K562 (cell line): ENCODE measurements at regions not wholly inside any gene's neighbourhood (a gene's known extent, or its start where the extent isn't known, plus 50 kb on each side); places are given as distances from the start of the nearest gene placed in this dataset.

Source experiments
- ATAC-seq: fragments of 200-7000 bp; cut with Tn5 transposase; 3 replicates; pipeline ENCODE4 v1.9.1; 2020; ENCODE audit warnings: moderate library complexity
- BruUV-seq: library from RNA; stranded (reverse); fragments of 400-500 nt; replicated peaks from 2 replicates; lab custom pipeline; 2021; lab: Mats Ljungman, UMichigan
- CTCF ChIA-PET: fragments of 300-600 bp; formaldehyde crosslinking; extraction: SDS; loops from one replicate; lab custom pipeline; 2021; ENCODE audit warnings: low intra/inter-chr PET ratio; lab: Yijun Ruan, JAX
- POLR2A ChIA-PET: fragments of 300-600, 350-650 bp; sonication (Branson Sonifier 250); formaldehyde crosslinking; extraction: SDS; loops from one replicate; lab custom pipeline; 2021; ENCODE audit warnings: antibody characterized with exemption, inconsistent platforms; lab: Yijun Ruan, JAX
- DNase-seq, 4 experiments: peaks; one replicate each; pipeline versions ENCODE4 v3.0.0 to v3.0.0-alpha.2; 2011 to 2018; ENCODE audit warnings: low spot score in 3 of 4, mixed read lengths in 3 of 4; ENCODE audit errors: extremely low read depth in 1 of 4
- FAIRE-seq: peaks from 2 replicates; lab custom pipeline; 2011; peaks lifted over from hg19 to GRCh38; lab: Jason Lieb, UNC
- H2AFZ ChIP-seq: 2 replicates; pipeline ENCODE4 v1.6.0; 2011; ENCODE audit warnings: low read depth, low read length, control low read depth, inconsistent platforms
- H3K27ac ChIP-seq: fragments of 200-600 bp; 3 replicates; pipeline ENCODE4 v1.8.0; 2011; ENCODE audit warnings: low read depth, mild to moderate bottlenecking, control low read depth, inconsistent platforms, low read length, moderate library complexity, mixed read lengths; ENCODE audit errors: extremely low read depth
- H3K27me3 ChIP-seq, 2 experiments: fragments of 300-600 bp in 1 of 2; 2 replicates in 1 of 2; 3 replicates in 1 of 2; pipeline versions ENCODE4 v1.6.0 to v1.8.0; 2011; ENCODE audit warnings: inconsistent platforms in 2 of 2, low read length in 2 of 2, mild to moderate bottlenecking in 1 of 2, mixed read lengths in 1 of 2, moderate library complexity in 1 of 2; ENCODE audit not compliant: control insufficient read depth in 2 of 2, insufficient read depth in 2 of 2
- H3K36me3 ChIP-seq: fragments of 300-600 bp; 3 replicates; pipeline ENCODE4 v1.8.0; 2011; ENCODE audit warnings: mild to moderate bottlenecking, low read length, inconsistent platforms; ENCODE audit not compliant: control insufficient read depth, insufficient read depth
- H3K4me1 ChIP-seq, 2 experiments: fragments of 200-600 bp in 1 of 2; replicated peaks in 1 of 2; 2 replicates in 1 of 2; 3 replicates in 1 of 2; pipeline versions ENCODE4 v1.5.1 to v1.8.0; 2011; ENCODE audit warnings: inconsistent platforms in 2 of 2, low read length in 2 of 2, mild to moderate bottlenecking in 1 of 2, mixed read lengths in 1 of 2, moderate library complexity in 1 of 2; ENCODE audit not compliant: control insufficient read depth in 2 of 2, insufficient read depth in 2 of 2
- H3K4me2 ChIP-seq: 2 replicates; pipeline ENCODE4 v1.6.1; 2011; ENCODE audit warnings: low read length, control low read depth, inconsistent platforms, mixed read lengths; ENCODE audit not compliant: insufficient read depth
- H3K4me3 ChIP-seq: fragments of 200-600 bp; sonication (generic), shearing (Covaris generic); 2 replicates; pipeline ENCODE4 v1.5.1; 2016; ENCODE audit warnings: control low read depth, inconsistent platforms
- H3K79me2 ChIP-seq: fragments of 200-600 bp; 3 replicates; pipeline ENCODE4 v1.8.0; 2011; ENCODE audit warnings: low read length, inconsistent platforms; ENCODE audit not compliant: control insufficient read depth, insufficient read depth
- H3K9ac ChIP-seq, 2 experiments: 2 replicates each; pipeline versions ENCODE4 v1.6.0 to v1.6.1; 2011; ENCODE audit warnings: low read depth in 2 of 2, low read length in 2 of 2, control low read depth in 1 of 2, inconsistent platforms in 1 of 2, mild to moderate bottlenecking in 1 of 2, mixed read lengths in 1 of 2; ENCODE audit not compliant: insufficient read depth in 1 of 2
- H3K9me1 ChIP-seq: one replicate; pipeline ENCODE4 v1.6.0; 2011; ENCODE audit warnings: inconsistent platforms, mild to moderate bottlenecking, low read length, moderate library complexity; ENCODE audit not compliant: control insufficient read depth, insufficient read depth
- H3K9me3 ChIP-seq: replicated peaks from 2 replicates; pipeline ENCODE4 v1.5.1; 2011; ENCODE audit warnings: low read depth, low read length, inconsistent platforms; ENCODE audit not compliant: control insufficient read depth, insufficient read depth
- H4K20me1 ChIP-seq: replicated peaks from 2 replicates; pipeline ENCODE4 v1.6.1; 2011; ENCODE audit warnings: low read length, inconsistent platforms, mixed read lengths; ENCODE audit not compliant: control insufficient read depth, insufficient read depth
- FOXK2 ChIP-seq, 2 experiments: fragments of 450-650 bp; IDR thresholded peaks in 1 of 2; conservative IDR thresholded peaks in 1 of 2; 2 replicates each; pipeline ENCODE4 v1.6.1; 2016; ENCODE audit warnings: low read depth in 2 of 2, mild to moderate bottlenecking in 1 of 2
- KAT8 ChIP-seq: fragments of 450-650 bp; IDR thresholded peaks from 2 replicates; pipeline ENCODE4 v1.6.1; 2016; ENCODE audit warnings: low read depth, mild to moderate bottlenecking
- LCOR ChIP-seq: sonication (generic); formaldehyde crosslinking; IDR thresholded peaks from 2 replicates; pipeline ENCODE4 v1.8.0; 2022; ENCODE audit warnings: mild to moderate bottlenecking, missing genetic modification reagents
- MTA2 ChIP-seq: fragments of 450-650 bp; IDR thresholded peaks from 2 replicates; pipeline ENCODE4 v1.6.1; 2016; ENCODE audit warnings: low read depth
- NR2C1 ChIP-seq, 2 experiments: fragments of 450-650 bp; IDR thresholded peaks; 2 replicates each; pipeline ENCODE4 v1.6.1; 2017; ENCODE audit warnings: mild to moderate bottlenecking in 2 of 2, antibody characterized with exemption in 1 of 2, inconsistent platforms in 1 of 2, missing compliant biosample characterization in 1 of 2, missing genetic modification characterization in 1 of 2
- PRPF4 ChIP-seq: fragments of 200-400 bp; formaldehyde crosslinking; IDR thresholded peaks from one replicate; pipeline ENCODE4 v1.6.1; 2017; ENCODE audit warnings: low read length, low read depth, mild to moderate bottlenecking; ENCODE audit not compliant: insufficient read depth, poor library complexity, severe bottlenecking
- TBL1XR1 ChIP-seq, 2 experiments: IDR thresholded peaks; 2 replicates each; pipeline ENCODE4 v1.6.1; 2012; ENCODE audit warnings: improper control_type of control experiment in 2 of 2, low read length in 2 of 2, mild to moderate bottlenecking in 1 of 2
- ZBTB1 ChIP-seq: sonication (generic); formaldehyde crosslinking; IDR thresholded peaks from 2 replicates; pipeline ENCODE4 v1.8.1; 2023; ENCODE audit warnings: missing genetic modification reagents, low read depth, mild to moderate bottlenecking, borderline replicate concordance
- WGBS: fragments of 100-300 bp; shearing (Covaris generic); methylation state at CpG from one replicate; pipeline ENCODE4 v1.1.6; 2016; ENCODE audit warnings: low coverage, mixed read lengths; ENCODE audit not compliant: insufficient coverage; ENCODE audit errors: missing lambda C conversion rate; 5-methylcytosine and 5-hydroxymethylcytosine counted together
- in situ Hi-C: fragments of 300-500 bp; cut with MboI; formaldehyde crosslinking; loops from 4 replicates; pipeline ENCODE4 v1.15.0; 2018; ENCODE audit warnings: inconsistent platforms, mixed read lengths
- intact Hi-C: fragments of 100-400 bp; cut with micrococcal nuclease; formaldehyde crosslinking; loops from 2 replicates; pipeline ENCODE4 v1.14.2; 2022
- TF ChIP-seq, protein P1 (sequence below): fragments of 450-650 bp; IDR thresholded peaks from 2 replicates; pipeline ENCODE4 v1.6.1; 2016; ENCODE audit warnings: antibody characterized with exemption
- TF ChIP-seq, protein P2 (sequence below): fragments of 450-650 bp; IDR thresholded peaks from 2 replicates; pipeline ENCODE4 v1.6.1; 2016

DNA sequence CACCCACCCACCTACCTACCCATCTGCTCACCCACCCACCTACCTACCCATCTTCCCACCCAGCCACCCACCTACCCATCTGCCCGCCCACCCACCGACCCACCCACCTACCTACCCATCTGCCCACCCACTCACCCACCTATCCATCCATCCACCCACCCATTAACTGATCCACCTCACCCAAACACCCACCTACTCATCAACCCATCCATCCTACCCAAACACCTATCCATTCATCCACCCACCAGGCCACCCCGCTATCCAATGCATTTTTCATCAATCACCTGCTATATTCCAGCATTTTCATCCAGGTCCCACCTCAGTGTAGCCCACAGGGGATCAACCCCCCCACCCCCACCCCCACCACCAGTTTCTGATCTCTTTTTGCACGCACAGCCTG, 121.8 kb downstream of the GLI2 start (continued):
- TF ChIP-seq FOXK2 (conservative IDR thresholded peaks at IDR 0.05 in 1 of 2, IDR thresholded peaks at IDR 0.05 in 1 of 2; ENCODE audit: low read depth in 2 of 2) (no peak), KAT8 (no peak), PRPF4 (no peak), ZBTB1 (CRISPR knock-in tag) (no peak), MTA2 (no peak)

DNA sequence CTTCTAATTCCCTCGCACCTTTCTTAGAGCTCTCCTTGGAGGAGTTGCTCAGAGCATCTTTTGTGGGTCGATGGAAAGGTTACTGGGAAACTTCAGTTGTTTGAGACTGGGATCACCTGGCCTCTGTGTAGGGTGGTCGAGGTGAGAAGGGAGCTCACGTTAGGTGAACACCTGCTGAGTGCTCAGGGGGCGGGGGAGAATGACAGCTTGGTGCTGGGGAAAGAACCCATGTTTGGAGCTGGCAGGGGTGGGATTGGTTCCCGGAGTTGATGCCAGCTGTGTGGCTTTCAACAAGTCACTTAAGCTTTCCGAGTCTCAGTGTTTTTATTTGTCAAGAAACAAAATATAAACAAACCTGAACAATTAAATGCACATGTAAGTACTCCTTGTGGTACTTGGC, 122.3 kb downstream of the GLI2 start:
- H3K4me2 ChIP-seq: no peak overlapping the region
- POLR2A ChIA-PET: interaction anchor here (0.6 to 1.5 kb wide), 5 partner anchors 11 to 595 kb away, joined by 3 to 4 read pairs (median 3); no protein-coding TSS in a partner anchor
- no peaks in the 10 kb centered on the region for H4K20me1 ChIP-seq
- WGBS: under 1% methylated on average over 7 of the region's 7 CpGs
- no peak overlapping the region for H3K9ac ChIP-seq
- ATAC-seq: no peak
- CTCF ChIA-PET: no interaction called here
- in situ Hi-C loops (no loop called here), intact Hi-C loops (no loop called here)
- no peaks in the 10 kb centered on the region for H3K9me1 ChIP-seq
- no peak overlapping the region for H2AFZ ChIP-seq
- DNase-seq: no peak
- H3K4me3 ChIP-seq: no peak overlapping the region
- FAIRE-seq: no peak
- peaks cover 0 to 12% of the 10 kb centered on the region in 2 experiments; a peak in 3 of 5 replicates for H3K27me3 ChIP-seq
- TF ChIP-seq, protein P1, sequence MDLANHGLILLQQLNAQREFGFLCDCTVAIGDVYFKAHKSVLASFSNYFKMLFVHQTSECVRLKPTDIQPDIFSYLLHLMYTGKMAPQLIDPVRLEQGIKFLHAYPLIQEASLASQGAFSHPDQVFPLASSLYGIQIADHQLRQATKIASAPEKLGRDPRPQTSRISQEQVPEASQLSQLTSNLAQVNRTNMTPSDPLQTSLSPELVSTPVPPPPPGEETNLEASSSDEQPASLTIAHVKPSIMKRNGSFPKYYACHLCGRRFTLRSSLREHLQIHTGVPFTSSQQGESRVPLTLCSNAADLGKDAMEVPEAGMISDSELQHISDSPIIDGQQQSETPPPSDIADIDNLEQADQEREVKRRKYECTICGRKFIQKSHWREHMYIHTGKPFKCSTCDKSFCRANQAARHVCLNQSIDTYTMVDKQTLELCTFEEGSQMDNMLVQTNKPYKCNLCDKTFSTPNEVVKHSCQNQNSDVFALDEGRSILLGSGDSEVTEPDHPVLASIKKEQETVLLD: no peak
- TF ChIP-seq, protein P2, sequence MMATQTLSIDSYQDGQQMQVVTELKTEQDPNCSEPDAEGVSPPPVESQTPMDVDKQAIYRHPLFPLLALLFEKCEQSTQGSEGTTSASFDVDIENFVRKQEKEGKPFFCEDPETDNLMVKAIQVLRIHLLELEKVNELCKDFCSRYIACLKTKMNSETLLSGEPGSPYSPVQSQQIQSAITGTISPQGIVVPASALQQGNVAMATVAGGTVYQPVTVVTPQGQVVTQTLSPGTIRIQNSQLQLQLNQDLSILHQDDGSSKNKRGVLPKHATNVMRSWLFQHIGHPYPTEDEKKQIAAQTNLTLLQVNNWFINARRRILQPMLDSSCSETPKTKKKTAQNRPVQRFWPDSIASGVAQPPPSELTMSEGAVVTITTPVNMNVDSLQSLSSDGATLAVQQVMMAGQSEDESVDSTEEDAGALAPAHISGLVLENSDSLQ: no peak
- no peak for TF ChIP-seq NR2C1 (IDR thresholded peaks at IDR 0.05)
- TF ChIP-seq NR2C1 (tag; IDR thresholded peaks at IDR 0.05): no peak
- no peak for TF ChIP-seq TBL1XR1 (IDR thresholded peaks at IDR 0.05; ENCODE audit: low read length in 2 of 2)
- no peak for TF ChIP-seq LCOR (CRISPR knock-in tag)
- TF ChIP-seq, all 486 proteins: peak for 0
- no peaks in the 10 kb centered on the region for H3K79me2 ChIP-seq
- BruUV-seq: no TSS peak
- no peak overlapping the region for H3K27ac ChIP-seq
- no peaks in the 10 kb centered on the region for H3K36me3 ChIP-seq
- H3K9me3 ChIP-seq: no peaks in the 10 kb centered on the region
- H3K4me1 ChIP-seq: peaks cover 6 to 9% of the 10 kb centered on the region in 2 experiments; a peak in 4 of 5 replicates
